ENCODE measurements at regions not wholly inside any gene's neighbourhood (a gene's known extent, or its start where the extent isn't known, plus 50 kb on each side); places are given as distances from the start of the nearest gene placed in this dataset.

- no peak for TF ChIP-seq CTCF (conservative IDR thresholded peaks at IDR 0.05; ENCODE audit: low read length)
- H3K4me3 ChIP-seq (ENCODE audit: low read length), result no peak overlapping the region
- no peak for DNase-seq (ENCODE audit: low read depth)
Observed at GRCh38 chr22:27350306-27350705, 451.2 kb downstream of the MN1 start.

DNA sequence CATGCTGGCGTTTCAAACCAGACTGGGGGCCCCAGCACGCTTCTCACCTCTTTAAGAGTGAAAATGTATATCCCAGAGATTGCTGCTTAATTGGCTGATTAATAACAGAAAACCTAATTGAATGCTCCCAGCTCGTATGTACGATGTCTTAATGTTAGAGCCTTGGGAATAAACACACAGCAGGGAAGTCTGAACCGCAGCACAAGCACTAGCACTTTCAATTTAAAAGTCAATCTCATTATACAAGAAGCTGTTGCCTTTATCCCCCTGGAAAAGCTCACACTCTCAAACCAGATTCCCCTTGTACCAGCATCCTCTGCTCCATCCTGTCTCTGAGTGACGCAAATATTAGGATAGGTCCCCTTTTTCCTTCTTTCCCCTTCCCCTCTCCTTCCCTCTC lies 449.1 kb downstream of the MN1 start:
- DNase-seq (ENCODE audit: low read depth), result no peak
- TF ChIP-seq CTCF (conservative IDR thresholded peaks at IDR 0.05; ENCODE audit: low read length), result no peak
- no peak overlapping the region for H3K4me3 ChIP-seq (ENCODE audit: low read length)

- TF ChIP-seq CTCF (conservative IDR thresholded peaks at IDR 0.05; ENCODE audit: low read length), result no peak
- DNase-seq (ENCODE audit: low read depth), result no peak
- H3K4me3 ChIP-seq (ENCODE audit: low read length), result no peak overlapping the region
Observed at GRCh38 chr22:27358096-27358870, 443.3 kb downstream of the MN1 start.

- TF ChIP-seq CTCF (conservative IDR thresholded peaks at IDR 0.05; ENCODE audit: low read length), result no peak
- no peak for DNase-seq (ENCODE audit: low read depth)
- H3K4me3 ChIP-seq (ENCODE audit: low read length), result no peak overlapping the region
Observed at GRCh38 chr22:27370269-27370668, 431.3 kb downstream of the MN1 start.

GRCh38 chr22:27370987-27371386 lies 430.6 kb downstream of the MN1 start:
- no peak overlapping the region for H3K4me3 ChIP-seq (ENCODE audit: low read length)
- no peak for TF ChIP-seq CTCF (conservative IDR thresholded peaks at IDR 0.05; ENCODE audit: low read length)
- DNase-seq (ENCODE audit: low read depth), result no peak

DNA sequence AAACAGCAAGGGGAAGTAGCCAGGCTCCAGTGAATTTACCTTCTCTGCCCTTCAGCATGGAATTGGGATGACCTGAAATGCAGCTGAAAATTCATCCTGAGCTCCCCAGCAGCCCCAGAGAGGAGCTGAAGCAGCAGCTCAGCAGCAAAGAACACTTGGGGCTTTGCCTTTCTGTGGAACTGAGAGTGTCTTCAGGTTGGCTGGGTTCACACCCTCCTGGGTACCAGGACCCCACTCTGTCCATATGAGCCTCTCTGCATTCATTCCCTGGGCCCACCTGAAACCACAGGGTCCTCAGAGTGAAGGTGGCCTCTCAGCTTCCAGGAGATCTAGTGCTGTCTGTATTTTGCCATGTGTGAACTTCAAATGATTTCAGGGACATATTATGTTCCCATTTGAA lies 429.2 kb downstream of the MN1 start:
- DNase-seq (ENCODE audit: low read depth), result no peak
- H3K4me3 ChIP-seq (ENCODE audit: low read length), result no peak overlapping the region
- no peak for TF ChIP-seq CTCF (conservative IDR thresholded peaks at IDR 0.05; ENCODE audit: low read length)

- DNase-seq (ENCODE audit: low read depth), result no peak
- TF ChIP-seq CTCF (conservative IDR thresholded peaks at IDR 0.05; ENCODE audit: low read length), result no peak
- no peak overlapping the region for H3K4me3 ChIP-seq (ENCODE audit: low read length)
Observed at GRCh38 chr22:27372969-27373670, 428.4 kb downstream of the MN1 start.

All from AG10803 (cell line).